ENCODE measurements at regions not wholly inside any gene's neighbourhood (a gene's known extent, or its start where the extent isn't known, plus 50 kb on each side); places are given as distances from the start of the nearest gene placed in this dataset.

DNA sequence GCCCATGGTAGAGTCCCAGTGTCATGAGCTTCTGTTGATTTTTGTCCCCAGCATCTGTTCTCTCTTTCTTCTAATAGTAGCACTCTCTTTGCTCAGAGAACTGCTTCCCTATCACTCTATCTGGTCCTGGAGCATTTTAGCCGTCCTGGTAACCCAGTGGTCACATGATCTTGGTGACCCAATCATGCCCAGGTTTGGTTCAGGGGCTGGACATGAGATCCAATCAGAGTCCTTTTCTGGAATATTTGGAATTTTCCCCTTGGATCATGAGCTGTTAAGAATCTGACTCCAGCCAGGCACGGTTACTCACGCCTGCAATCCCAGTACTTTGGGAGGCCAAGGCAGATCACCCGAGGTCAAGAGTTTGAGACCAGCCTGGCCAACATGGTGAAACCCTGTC, 197.0 kb downstream of the RAB11FIP4 start:
- no peak overlapping the region for H3K4me3 ChIP-seq (ENCODE audit: extremely low read depth in 1 of 4, insufficient read depth in 2 of 4, low read depth in 3 of 4, low read length in 4 of 4)
- no peaks in the 10 kb centered on the region for H4K20me1 ChIP-seq (replicated peaks in 1 of 2; ENCODE audit: control insufficient read depth in 1 of 2, insufficient read depth in 2 of 2, low read length in 2 of 2)
- H3K23ac ChIP-seq (ENCODE audit: insufficient read length) = no peak overlapping the region
- no peak overlapping the region for H3K27ac ChIP-seq (ENCODE audit: low read depth, low read length)
- no peaks in the 10 kb centered on the region for H3K23me2 ChIP-seq (ENCODE audit: low read depth, low read length)
- no peak overlapping the region for H2BK120ac ChIP-seq (replicated peaks; ENCODE audit: low read depth, low read length)
- H3K56ac ChIP-seq (replicated peaks; ENCODE audit: insufficient read length, low read depth, low read length) = no peak overlapping the region
- no peak overlapping the region for H4K8ac ChIP-seq (ENCODE audit: extremely low read depth, insufficient read depth, low read length)
- no peak overlapping the region for H3K4me2 ChIP-seq (ENCODE audit: insufficient read depth in 1 of 2, low read depth in 2 of 2, low read length in 2 of 2)
- 96% methylated on average over 4 of the region's 4 CpGs; no CpG with 5 or more reads in 1 of the 2 experiments for WGBS, 2 experiments (ENCODE audit: extremely low coverage in 1 of 2, insufficient coverage in 1 of 2, insufficient read length in 1 of 2, insufficient replicate concordance in 2 of 2, low coverage in 1 of 2, low lambda C conversion rate in 2 of 2, missing lambda C conversion rate in 1 of 2)
- ChIA-PET CTCF (ENCODE audit: partially characterized antibody) (interaction anchor here (1.2 kb wide), 1 partner anchor 254 kb away, joined by 4 read pairs; no protein-coding TSS in a partner anchor), POLR2A (ENCODE audit: partially characterized antibody) (no interaction called here)
- no peak overlapping the region for H2AK5ac ChIP-seq (ENCODE audit: low read depth, low read length)
- H3K79me2 ChIP-seq (ENCODE audit: control insufficient read depth in 1 of 2, insufficient read depth in 2 of 2, low read length in 2 of 2) = no peaks in the 10 kb centered on the region
- H3K18ac ChIP-seq (ENCODE audit: extremely low read depth, low read length) = no peak overlapping the region
- no peaks in the 10 kb centered on the region for H3K9me3 ChIP-seq (ENCODE audit: insufficient read depth in 2 of 2, low read depth in 1 of 2, low read length in 1 of 2)
- DNase-seq (ENCODE audit: low read depth in 1 of 2, low spot score in 2 of 2) (no peak), FAIRE-seq (no peak)
- no peak overlapping the region for H3K4ac ChIP-seq (replicated peaks; ENCODE audit: insufficient read length, low read depth, low read length)
- H3K79me1 ChIP-seq (ENCODE audit: low read depth, low read length) = no peaks in the 10 kb centered on the region
- no peak overlapping the region for H2BK5ac ChIP-seq (ENCODE audit: low read depth, low read length)
- H4K5ac ChIP-seq (ENCODE audit: insufficient read length, low read depth, low read length) = no peak overlapping the region
- no peaks in the 10 kb centered on the region for H3K4me1 ChIP-seq (replicated peaks in 1 of 4; ENCODE audit: control insufficient read depth in 3 of 4, insufficient read depth in 4 of 4, low read length in 3 of 4)
- H3K36me3 ChIP-seq (ENCODE audit: control insufficient read depth in 2 of 4, insufficient read depth in 4 of 4, low read length in 3 of 4) = no peaks in the 10 kb centered on the region
- no peak overlapping the region for H2BK15ac ChIP-seq (ENCODE audit: low read length)
- H4K91ac ChIP-seq (replicated peaks; ENCODE audit: insufficient read length, low read length) = no peak overlapping the region
- no peaks in the 10 kb centered on the region for H3K27me3 ChIP-seq (replicated peaks in 1 of 4; ENCODE audit: control insufficient read depth in 3 of 4, extremely low read depth in 1 of 4, insufficient read depth in 3 of 4, low read length in 3 of 4)
- no peak overlapping the region for H3K9ac ChIP-seq (replicated peaks in 1 of 4; ENCODE audit: extremely low read depth in 1 of 4, low read depth in 3 of 4, low read length in 3 of 4)
- no peak overlapping the region for H2AFZ ChIP-seq (ENCODE audit: low read length)
- H2BK20ac ChIP-seq (ENCODE audit: low read length) = no peak overlapping the region
- H3K14ac ChIP-seq (ENCODE audit: insufficient read length) = no peak overlapping the region
- no peak overlapping the region for H2BK12ac ChIP-seq (ENCODE audit: low read depth, low read length)
- TF ChIP-seq HDAC2 (IDR thresholded peaks at IDR 0.05; ENCODE audit: borderline replicate concordance in 1 of 2, low read depth in 2 of 2, low read length in 2 of 2) = no peak
- no peak for TF ChIP-seq E2F6 (IDR thresholded peaks at IDR 0.05)
- TF ChIP-seq YY1 (IDR thresholded peaks at IDR 0.05; ENCODE audit: low read depth, low read length) = no peak
- no peak for TF ChIP-seq SP4 (IDR thresholded peaks at IDR 0.05; ENCODE audit: low read length)
- no peak for TF ChIP-seq SUZ12 (IDR thresholded peaks at IDR 0.05; ENCODE audit: low read length)
- no peak for TF ChIP-seq CTBP2 (IDR thresholded peaks at IDR 0.05; ENCODE audit: borderline replicate concordance, insufficient read depth, insufficient read length, low read length)
- TF ChIP-seq NRF1 (IDR thresholded peaks at IDR 0.05; ENCODE audit: low read depth, low read length) = no peak
- no peak for TF ChIP-seq KDM1A (IDR thresholded peaks at IDR 0.05; ENCODE audit: borderline replicate concordance, low read length)
- no peak for TF ChIP-seq NANOG (IDR thresholded peaks at IDR 0.05; ENCODE audit: insufficient read depth, low read depth, low read length, poor library complexity, severe bottlenecking)
- TF ChIP-seq, protein P1, sequence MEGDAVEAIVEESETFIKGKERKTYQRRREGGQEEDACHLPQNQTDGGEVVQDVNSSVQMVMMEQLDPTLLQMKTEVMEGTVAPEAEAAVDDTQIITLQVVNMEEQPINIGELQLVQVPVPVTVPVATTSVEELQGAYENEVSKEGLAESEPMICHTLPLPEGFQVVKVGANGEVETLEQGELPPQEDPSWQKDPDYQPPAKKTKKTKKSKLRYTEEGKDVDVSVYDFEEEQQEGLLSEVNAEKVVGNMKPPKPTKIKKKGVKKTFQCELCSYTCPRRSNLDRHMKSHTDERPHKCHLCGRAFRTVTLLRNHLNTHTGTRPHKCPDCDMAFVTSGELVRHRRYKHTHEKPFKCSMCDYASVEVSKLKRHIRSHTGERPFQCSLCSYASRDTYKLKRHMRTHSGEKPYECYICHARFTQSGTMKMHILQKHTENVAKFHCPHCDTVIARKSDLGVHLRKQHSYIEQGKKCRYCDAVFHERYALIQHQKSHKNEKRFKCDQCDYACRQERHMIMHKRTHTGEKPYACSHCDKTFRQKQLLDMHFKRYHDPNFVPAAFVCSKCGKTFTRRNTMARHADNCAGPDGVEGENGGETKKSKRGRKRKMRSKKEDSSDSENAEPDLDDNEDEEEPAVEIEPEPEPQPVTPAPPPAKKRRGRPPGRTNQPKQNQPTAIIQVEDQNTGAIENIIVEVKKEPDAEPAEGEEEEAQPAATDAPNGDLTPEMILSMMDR (IDR thresholded peaks at IDR 0.05; ENCODE audit: control extremely low read depth in 1 of 3, insufficient read depth in 1 of 3, low read depth in 1 of 3, low read length in 3 of 3) = no peak
- TF ChIP-seq TAF7 (optimal IDR thresholded peaks at IDR 0.05; ENCODE audit: borderline replicate concordance, low read depth, low read length) = no peak

All from H1 (cell line).